ENCODE measurements at regions not wholly inside any gene's neighbourhood (a gene's known extent, or its start where the extent isn't known, plus 50 kb on each side); places are given as distances from the start of the nearest gene placed in this dataset.
"Not testable (repeated sequence)": the region's sequence is repeated elsewhere in the genome, so short reads cannot be mapped to it uniquely, and the experiment has no call there.

DNA sequence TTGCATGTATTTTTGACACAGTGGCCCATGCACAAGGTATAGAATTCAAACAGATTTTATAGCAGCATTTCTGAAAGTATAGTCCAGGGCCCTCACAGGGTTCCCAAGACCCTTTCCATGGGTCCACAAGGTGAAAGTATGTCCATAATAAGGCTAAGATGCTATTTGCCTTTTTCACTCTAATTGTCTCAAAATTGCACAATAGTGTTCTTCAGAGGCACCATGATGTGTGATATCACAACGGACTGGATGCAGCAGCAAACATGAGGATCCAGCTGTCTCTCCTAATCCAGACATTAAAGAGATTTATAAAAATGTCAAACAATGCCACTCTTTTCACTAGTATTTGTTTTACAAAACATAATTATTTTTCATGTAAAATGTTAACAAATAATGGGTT lies 88.8 kb upstream of the PRDX6 start:
- no peak for DNase-seq
- Histone ChIP-seq H3K36me3 (no peaks in the 10 kb centered on the region), H3K27me3 (no peaks in the 10 kb centered on the region), H3K27ac (no peak overlapping the region), H3K4me1 (peaks cover 0 to 11% (median under 1%) of the 10 kb centered on the region in 12 donors), H3K9me3 (no peaks in the 10 kb centered on the region), H3K4me3 (no peak overlapping the region)
- ATAC-seq: no peak
- intact Hi-C loops (cut with DNase I): no loop called here
- 74 to 89% (median 80%) methylated on average over 1 of the region's 1 CpG for WGBS, 4 donors
- no peak for TF ChIP-seq POLR2A (IDR thresholded peaks at IDR 0.05)
- TF ChIP-seq, protein P1, sequence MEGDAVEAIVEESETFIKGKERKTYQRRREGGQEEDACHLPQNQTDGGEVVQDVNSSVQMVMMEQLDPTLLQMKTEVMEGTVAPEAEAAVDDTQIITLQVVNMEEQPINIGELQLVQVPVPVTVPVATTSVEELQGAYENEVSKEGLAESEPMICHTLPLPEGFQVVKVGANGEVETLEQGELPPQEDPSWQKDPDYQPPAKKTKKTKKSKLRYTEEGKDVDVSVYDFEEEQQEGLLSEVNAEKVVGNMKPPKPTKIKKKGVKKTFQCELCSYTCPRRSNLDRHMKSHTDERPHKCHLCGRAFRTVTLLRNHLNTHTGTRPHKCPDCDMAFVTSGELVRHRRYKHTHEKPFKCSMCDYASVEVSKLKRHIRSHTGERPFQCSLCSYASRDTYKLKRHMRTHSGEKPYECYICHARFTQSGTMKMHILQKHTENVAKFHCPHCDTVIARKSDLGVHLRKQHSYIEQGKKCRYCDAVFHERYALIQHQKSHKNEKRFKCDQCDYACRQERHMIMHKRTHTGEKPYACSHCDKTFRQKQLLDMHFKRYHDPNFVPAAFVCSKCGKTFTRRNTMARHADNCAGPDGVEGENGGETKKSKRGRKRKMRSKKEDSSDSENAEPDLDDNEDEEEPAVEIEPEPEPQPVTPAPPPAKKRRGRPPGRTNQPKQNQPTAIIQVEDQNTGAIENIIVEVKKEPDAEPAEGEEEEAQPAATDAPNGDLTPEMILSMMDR (IDR thresholded peaks at IDR 0.05): no peak

DNA sequence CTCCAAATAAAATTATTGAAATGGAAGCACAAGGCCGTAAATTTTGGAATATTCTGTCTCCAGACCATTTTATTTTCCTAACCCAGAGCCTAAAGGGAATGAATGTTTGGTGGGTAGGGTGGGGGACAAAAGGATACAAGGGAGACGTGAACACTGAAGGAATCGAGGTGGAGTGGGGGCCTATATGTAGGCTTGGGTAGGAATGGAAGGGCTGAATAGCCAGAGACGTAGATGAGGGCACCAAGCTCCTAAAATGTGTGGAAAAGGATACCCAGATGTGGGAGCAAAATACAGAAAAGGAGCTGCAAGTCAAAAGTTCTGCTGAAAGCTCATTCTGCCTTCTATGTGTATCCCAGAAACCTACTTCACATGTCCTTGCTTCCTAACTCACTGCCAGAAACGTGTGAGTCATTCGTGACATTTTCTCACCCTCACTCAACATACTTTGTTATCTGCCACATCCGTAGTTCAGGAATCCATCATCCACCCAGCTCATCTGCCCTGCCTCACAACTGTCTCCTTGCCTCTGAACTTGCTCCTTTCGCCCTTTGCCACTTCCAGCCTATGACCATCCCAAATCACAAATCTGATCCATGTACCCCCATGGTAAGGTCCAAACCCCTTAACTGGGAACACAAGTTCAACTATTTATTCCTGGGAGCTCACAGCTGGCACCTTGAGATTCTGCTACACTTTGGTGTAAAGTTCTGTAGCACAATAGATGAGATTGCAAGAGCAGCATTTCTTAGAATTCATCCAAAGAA lies 84.1 kb upstream of the PRDX6 start:
- ATAC-seq (peak in 3 of 4 donors; percentile 59 to 96 (median 91)), DNase-seq (peak in 1 of 5 donors; percentile 32)
- Histone ChIP-seq H3K4me3 (no peak overlapping the region), H3K27me3 (no peaks in the 10 kb centered on the region), H3K36me3 (no peaks in the 10 kb centered on the region), H3K27ac (peak overlapping the region in 1 of 12 donors; percentile 38), H3K4me1 (peaks cover 0 to 13% (median 2%) of the 10 kb centered on the region in 12 donors), H3K9me3 (no peaks in the 10 kb centered on the region)
- intact Hi-C loops (cut with DNase I): no loop called here
- no peak for TF ChIP-seq POLR2A (IDR thresholded peaks at IDR 0.05)
- TF ChIP-seq, protein P1 (IDR thresholded peaks at IDR 0.05): no peak
- 51 to 62% (median 60%) methylated on average over 8 of the region's 8 CpGs for WGBS, 4 donors

DNA sequence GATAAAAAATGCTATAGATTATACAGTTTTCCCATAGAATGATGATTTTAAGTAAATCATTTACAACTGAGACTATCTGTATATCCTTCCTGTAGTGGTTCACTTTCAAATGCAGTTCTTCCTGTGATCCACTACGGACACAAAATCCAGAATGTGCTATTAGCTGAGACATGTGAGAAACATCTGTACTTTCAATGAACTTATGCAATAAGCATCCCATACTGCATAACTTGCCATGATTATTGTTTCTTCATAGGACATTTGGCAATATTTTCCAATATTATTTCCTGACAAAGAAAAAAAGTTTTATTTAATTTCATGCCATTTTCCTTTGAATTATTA lies 83.5 kb upstream of the PRDX6 start:
- no peak for TF ChIP-seq POLR2A (IDR thresholded peaks at IDR 0.05)
- TF ChIP-seq, protein P1 (IDR thresholded peaks at IDR 0.05): no peak
- Histone ChIP-seq H3K4me1 (peaks cover 0 to 13% (median 2%) of the 10 kb centered on the region in 12 donors), H3K27me3 (no peaks in the 10 kb centered on the region), H3K9me3 (no peaks in the 10 kb centered on the region), H3K4me3 (no peak overlapping the region), H3K36me3 (no peaks in the 10 kb centered on the region), H3K27ac (peak overlapping the region in 1 of 12 donors; percentile 38)
- DNase-seq: no peak
- intact Hi-C loops (cut with DNase I): no loop called here
- no peak for ATAC-seq
- 33 to 55% (median 51%) methylated on average over 1 of the region's 1 CpG for WGBS, 4 donors

DNA sequence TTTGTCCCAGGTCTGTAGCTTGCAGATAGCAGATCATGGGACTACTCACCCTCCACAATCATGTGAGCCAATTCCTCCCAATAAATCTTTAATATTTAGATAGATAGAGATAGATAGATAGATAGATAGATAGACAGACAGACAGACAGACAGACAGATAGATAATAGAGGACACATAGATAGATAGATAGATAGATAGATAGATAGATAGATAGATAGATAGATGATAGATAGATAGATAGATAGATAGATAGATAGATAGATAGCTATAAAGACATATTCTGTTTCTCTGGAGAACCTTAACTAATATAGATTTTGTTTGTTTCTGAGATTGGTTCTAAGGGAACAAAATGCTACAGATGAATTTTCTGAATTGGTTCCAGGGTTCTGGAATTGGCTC lies 82.3 kb upstream of the PRDX6 start:
- H3K9me3 ChIP-seq; intact Hi-C loops (cut with DNase I); H3K27me3 ChIP-seq; H3K4me3 ChIP-seq; DNase-seq; H3K27ac ChIP-seq; ATAC-seq; H3K36me3 ChIP-seq: not testable (repeated sequence)
- H3K4me1 ChIP-seq: peaks cover 0 to 13% (median 2%) of the 10 kb centered on the region in 12 donors

DNA sequence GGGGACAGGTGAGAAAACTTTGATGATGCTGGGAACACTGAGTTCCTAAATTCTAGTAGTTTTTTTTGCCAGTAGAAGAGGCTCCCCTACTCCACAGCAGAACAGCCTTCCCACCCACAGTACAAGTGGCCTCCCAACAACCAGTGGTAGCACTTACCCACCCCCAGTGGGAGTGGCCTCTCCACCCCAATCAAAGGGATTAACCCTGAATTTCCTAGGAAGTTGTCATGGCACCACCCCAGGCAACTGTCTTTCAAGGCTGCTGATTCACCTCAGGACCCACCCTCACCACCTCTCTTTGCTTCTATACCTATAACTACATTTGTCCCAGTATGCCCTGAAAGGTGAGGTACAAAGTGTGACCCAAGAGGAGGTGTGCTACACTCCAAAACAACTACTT lies 81.4 kb upstream of the PRDX6 start:
- Histone ChIP-seq H3K4me1 (peaks cover 0 to 13% (median 2%) of the 10 kb centered on the region in 12 donors), H3K27ac (no peak overlapping the region), H3K27me3 (no peaks in the 10 kb centered on the region), H3K9me3 (no peaks in the 10 kb centered on the region), H3K36me3 (no peaks in the 10 kb centered on the region), H3K4me3 (no peak overlapping the region)
- intact Hi-C loops (cut with DNase I): no loop called here
- no peak for TF ChIP-seq POLR2A (IDR thresholded peaks at IDR 0.05)
- TF ChIP-seq, protein P1 (IDR thresholded peaks at IDR 0.05): no peak
- DNase-seq: no peak
- ATAC-seq: no peak

Measured in heart left ventricle (tissue), 16 donors.